HepG2 (cell line): ENCODE measurements at regions not wholly inside any gene's neighbourhood (a gene's known extent, or its start where the extent isn't known, plus 50 kb on each side); places are given as distances from the start of the nearest gene placed in this dataset.

Experiments used
- ATAC-seq: fragments of 200-7000 bp; cut with Tn5 transposase; 3 replicates; pipeline ENCODE4 v1.9.1; 2020; ENCODE audit warnings: mild to moderate bottlenecking, moderate library complexity
- BruUV-seq: library from RNA; stranded (reverse); fragments of 400-500 nt; replicated peaks from 2 replicates; lab custom pipeline; 2021; lab: Mats Ljungman, UMichigan
- CTCF ChIA-PET: fragments of 300-600 bp; formaldehyde crosslinking; extraction: SDS; loops from one replicate; lab custom pipeline; 2021; ENCODE audit warnings: low total read pairs, inconsistent platforms, low intra/inter-chr PET ratio; lab: Yijun Ruan, JAX
- POLR2A ChIA-PET: fragments of 350-600 bp; sonication (Branson Sonifier 250); formaldehyde crosslinking; loops from one replicate; lab custom pipeline; 2020; ENCODE audit warnings: antibody characterized with exemption, inconsistent platforms; lab: Yijun Ruan, JAX
- DNase-seq: peaks from one replicate; pipeline ENCODE4 v3.0.0-alpha.2; 2015; ENCODE audit warnings: low spot score
- FAIRE-seq: peaks from 3 replicates; lab custom pipeline; 2011; peaks lifted over from hg19 to GRCh38; lab: Jason Lieb, UNC
- H2AFZ ChIP-seq: one replicate; pipeline ENCODE4 v1.6.1; 2011; ENCODE audit warnings: low read length, inconsistent platforms
- H3K27ac ChIP-seq: fragments of 300-600 bp; 3 replicates; pipeline ENCODE4 v1.8.0; 2011; ENCODE audit warnings: mixed run types, mild to moderate bottlenecking, mixed read lengths, low read length, inconsistent platforms; ENCODE audit not compliant: insufficient read depth; ENCODE audit errors: extremely low read length
- H3K27me3 ChIP-seq, 2 experiments: fragments of 200-600 bp in 1 of 2; 2 replicates in 1 of 2; 3 replicates in 1 of 2; pipeline versions ENCODE4 v1.6.0 to v1.8.0; 2011; ENCODE audit warnings: low read length in 2 of 2, mild to moderate bottlenecking in 2 of 2, moderate library complexity in 2 of 2, inconsistent platforms in 1 of 2; ENCODE audit not compliant: insufficient read depth in 2 of 2, control insufficient read depth in 1 of 2
- H3K36me3 ChIP-seq, 2 experiments: fragments of 200-600 bp in 1 of 2; replicated peaks in 1 of 2; 2 replicates in 1 of 2; 3 replicates in 1 of 2; pipeline versions ENCODE4 v1.5.1 to v1.8.0; 2011; ENCODE audit warnings: low read length in 2 of 2, inconsistent platforms in 1 of 2; ENCODE audit not compliant: insufficient read depth in 2 of 2, control insufficient read depth in 1 of 2
- H3K4me1 ChIP-seq: 2 replicates; pipeline ENCODE4 v1.5.1; 2012; ENCODE audit warnings: low read length, inconsistent platforms; ENCODE audit not compliant: insufficient read depth
- H3K4me2 ChIP-seq: 2 replicates; pipeline ENCODE4 v1.6.0; 2011; ENCODE audit warnings: low read depth, low read length, inconsistent platforms
- H3K4me3 ChIP-seq, 3 experiments: fragments of 200-600 bp in 1 of 3; sonication (generic), shearing (Covaris generic) in 1 of 3; replicated peaks in 1 of 3; 2 replicates each; pipeline ENCODE4 v1.5.1; 2011 to 2016; ENCODE audit warnings: low read length in 3 of 3, inconsistent platforms in 2 of 3, low read depth in 2 of 3, mild to moderate bottlenecking in 2 of 3, control low read depth in 1 of 3, mixed read lengths in 1 of 3; ENCODE audit not compliant: insufficient read depth in 1 of 3
- H3K79me2 ChIP-seq: one replicate; pipeline ENCODE4 v1.6.1; 2011; ENCODE audit warnings: low read length, inconsistent platforms; ENCODE audit not compliant: insufficient read depth
- H3K9ac ChIP-seq: 2 replicates; pipeline ENCODE4 v1.6.0; 2011; ENCODE audit warnings: mild to moderate bottlenecking, low read depth, low read length, inconsistent platforms; ENCODE audit not compliant: insufficient read depth
- H3K9me3 ChIP-seq: 2 replicates; pipeline ENCODE4 v1.5.1; 2012; ENCODE audit warnings: mild to moderate bottlenecking, low read length
- H4K20me1 ChIP-seq: 2 replicates; pipeline ENCODE4 v1.6.0; 2011; ENCODE audit warnings: inconsistent platforms, mild to moderate bottlenecking, low read length, moderate library complexity; ENCODE audit not compliant: insufficient read depth
- ELF1 ChIP-seq: sonication (generic); formaldehyde crosslinking; IDR thresholded peaks from 2 replicates; pipeline ENCODE4 v1.4.0; 2020; ENCODE audit warnings: missing genetic modification reagents
- HMGXB4 ChIP-seq, 2 experiments: sonication (generic) in 1 of 2; formaldehyde crosslinking in 1 of 2; IDR thresholded peaks; 2 replicates each; pipeline versions ENCODE4 v1.4.0 to v1.6.1; 2018 to 2020; ENCODE audit warnings: missing genetic modification reagents in 2 of 2, borderline replicate concordance in 1 of 2, low read depth in 1 of 2, mild to moderate bottlenecking in 1 of 2, missing biosample characterization in 1 of 2
- HOXA9 ChIP-seq: sonication (generic); formaldehyde crosslinking; IDR thresholded peaks from 2 replicates; pipeline ENCODE4 v1.8.1; 2022; ENCODE audit warnings: missing genetic modification reagents, mild to moderate bottlenecking, moderate library complexity, borderline replicate concordance
- NCOA5 ChIP-seq: sonication (generic); formaldehyde crosslinking; IDR thresholded peaks from 2 replicates; pipeline ENCODE4 v1.4.0; 2020; ENCODE audit warnings: missing genetic modification reagents
- RAD21 ChIP-seq: fragments of 450-650 bp; formaldehyde crosslinking; IDR thresholded peaks from 2 replicates; pipeline ENCODE4 v1.5.0; 2020; ENCODE audit warnings: mild to moderate bottlenecking
- RCOR2 ChIP-seq: IDR thresholded peaks from 2 replicates; pipeline ENCODE4 v1.6.1; 2016; ENCODE audit warnings: missing biosample characterization, missing genetic modification reagents
- SAP130 ChIP-seq: IDR thresholded peaks from 2 replicates; pipeline ENCODE4 v1.6.1; 2016; ENCODE audit warnings: low read depth
- SIN3A ChIP-seq: IDR thresholded peaks from 2 replicates; pipeline ENCODE4 v1.6.1; 2011; ENCODE audit warnings: low read depth, mild to moderate bottlenecking, control low read depth, low read length, borderline replicate concordance
- ZBTB25 ChIP-seq: IDR thresholded peaks from 2 replicates; pipeline ENCODE4 v1.6.1; 2018; ENCODE audit warnings: missing genetic modification reagents
- ZFP37 ChIP-seq: sonication (generic); formaldehyde crosslinking; IDR thresholded peaks from 2 replicates; pipeline ENCODE4 v1.4.0; 2020; ENCODE audit warnings: missing genetic modification reagents, borderline replicate concordance
- ZFP82 ChIP-seq: sonication (generic); formaldehyde crosslinking; IDR thresholded peaks from 2 replicates; pipeline ENCODE4 v1.5.1; 2020; ENCODE audit warnings: mild to moderate bottlenecking, missing genetic modification reagents, borderline replicate concordance
- ZNF234 ChIP-seq: sonication (generic); formaldehyde crosslinking; conservative IDR thresholded peaks from 2 replicates; pipeline ENCODE4 v1.5.1; 2020; ENCODE audit warnings: mild to moderate bottlenecking, missing genetic modification reagents
- ZNF256 ChIP-seq: sonication (generic); formaldehyde crosslinking; conservative IDR thresholded peaks from 2 replicates; pipeline ENCODE4 v1.4.0; 2020; ENCODE audit warnings: missing genetic modification reagents
- ZNF704 ChIP-seq: sonication (generic); formaldehyde crosslinking; IDR thresholded peaks from 2 replicates; pipeline ENCODE4 v1.8.1; 2023; ENCODE audit warnings: mild to moderate bottlenecking, inconsistent platforms, moderate library complexity, missing genetic modification reagents, borderline replicate concordance
- ZNF749 ChIP-seq: sonication (generic); formaldehyde crosslinking; IDR thresholded peaks from 2 replicates; pipeline ENCODE4 v1.8.0; 2022; ENCODE audit warnings: mild to moderate bottlenecking, missing genetic modification reagents, moderate library complexity, borderline replicate concordance
- WGBS: methylation state at CpG from one replicate; pipeline ENCODE4 v1.1.6; 2017; ENCODE audit warnings: low lambda C conversion rate; 5-methylcytosine and 5-hydroxymethylcytosine counted together
- in situ Hi-C: cut with HindIII; loops from 2 replicates; pipeline ENCODE4 v1.10.0; 2017; ENCODE audit warnings: low pct_unique_long_range_greater_than_20kb; ENCODE audit not compliant: extremely low pct_ligation_motif_present
- intact Hi-C: fragments of 100-400 bp; cut with micrococcal nuclease; formaldehyde crosslinking; loops from one replicate; pipeline ENCODE4 v1.10.0; 2022; ENCODE audit not compliant: unreplicated experiment
- TF ChIP-seq, protein P1 (sequence below): sonication (generic); formaldehyde crosslinking; conservative IDR thresholded peaks from 2 replicates; pipeline ENCODE4 v1.4.0; 2020; ENCODE audit warnings: missing genetic modification reagents

DNA sequence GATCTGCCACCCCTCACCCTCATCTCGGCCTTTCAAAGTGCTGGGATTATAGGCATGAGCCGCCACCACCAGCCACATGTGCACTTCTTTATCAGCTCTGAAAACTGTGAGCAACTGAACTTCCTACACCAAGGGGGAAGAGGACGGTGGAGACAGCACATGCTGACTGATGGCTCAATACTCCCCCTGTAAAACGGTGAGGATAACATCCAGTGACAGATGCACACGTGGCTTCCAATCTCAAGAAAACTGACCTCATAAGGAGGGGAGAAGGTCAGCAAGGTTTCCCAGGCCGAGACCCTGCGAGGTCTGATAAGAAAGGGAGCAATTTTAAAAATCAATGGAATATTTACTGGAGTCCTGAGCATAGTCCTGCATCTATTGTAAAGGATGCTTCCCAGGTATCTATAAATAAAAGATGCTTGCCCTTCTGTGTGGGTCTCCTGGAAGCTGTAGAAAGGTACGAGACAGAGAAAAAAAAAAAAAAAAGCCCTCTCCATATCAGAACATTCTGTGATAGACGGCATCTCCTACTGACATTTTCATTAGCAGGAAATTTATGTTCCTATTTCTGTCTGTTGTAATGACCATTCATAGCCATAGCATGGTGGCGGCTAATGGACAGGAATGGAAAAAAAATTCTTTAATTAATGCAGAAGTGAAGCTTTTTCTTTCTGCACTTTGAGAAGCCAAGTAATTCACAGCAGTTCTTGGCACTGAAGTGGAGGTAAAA is 385.1 kb downstream of the ZNF536 start:
- intact Hi-C loops = no loop called here
- no peak for FAIRE-seq
- TF ChIP-seq ZBTB25 (no peak), RAD21 (CRISPR knock-in tag) (no peak), ZNF704 (no peak), ZNF749 (CRISPR knock-in tag) (no peak), ZFP37 (CRISPR knock-in tag) (no peak), ZNF256 (no peak), ZNF234 (CRISPR knock-in tag) (no peak), ZFP82 (CRISPR knock-in tag) (no peak), SAP130 (no peak), SIN3A (no peak), HOXA9 (CRISPR knock-in tag) (no peak), ELF1 (no peak), HMGXB4 (CRISPR knock-in tag; IDR thresholded peaks at IDR 0.05; ENCODE audit: borderline replicate concordance in 1 of 2, low read depth in 1 of 2) (no peak), NCOA5 (CRISPR knock-in tag) (no peak), RCOR2 (CRISPR knock-in tag) (no peak)
- TF ChIP-seq, protein P1, sequence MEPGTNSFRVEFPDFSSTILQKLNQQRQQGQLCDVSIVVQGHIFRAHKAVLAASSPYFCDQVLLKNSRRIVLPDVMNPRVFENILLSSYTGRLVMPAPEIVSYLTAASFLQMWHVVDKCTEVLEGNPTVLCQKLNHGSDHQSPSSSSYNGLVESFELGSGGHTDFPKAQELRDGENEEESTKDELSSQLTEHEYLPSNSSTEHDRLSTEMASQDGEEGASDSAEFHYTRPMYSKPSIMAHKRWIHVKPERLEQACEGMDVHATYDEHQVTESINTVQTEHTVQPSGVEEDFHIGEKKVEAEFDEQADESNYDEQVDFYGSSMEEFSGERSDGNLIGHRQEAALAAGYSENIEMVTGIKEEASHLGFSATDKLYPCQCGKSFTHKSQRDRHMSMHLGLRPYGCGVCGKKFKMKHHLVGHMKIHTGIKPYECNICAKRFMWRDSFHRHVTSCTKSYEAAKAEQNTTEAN (CRISPR knock-in tag) = no peak

More for the DNA sequence above, 385.1 kb downstream of the ZNF536 start:
- Histone ChIP-seq H3K79me2 (no peaks in the 10 kb centered on the region), H3K36me3 (no peaks in the 10 kb centered on the region), H4K20me1 (no peaks in the 10 kb centered on the region), H3K4me1 (no peaks in the 10 kb centered on the region), H3K4me3 (no peak overlapping the region), H3K27ac (no peak overlapping the region), H3K4me2 (no peak overlapping the region), H3K9me3 (peaks cover 3% of the 10 kb centered on the region), H3K9ac (no peak overlapping the region), H3K27me3 (no peaks in the 10 kb centered on the region), H2AFZ (no peak overlapping the region)
- DNase-seq (no peak), ATAC-seq (no peak)
- no TSS peak for BruUV-seq
- ChIA-PET POLR2A (no interaction called here), CTCF (no interaction called here)
- 2% methylated on average over 8 of the region's 10 CpGs for WGBS
- in situ Hi-C loops = no loop called here
